OCI-LY1 (cell line): ENCODE measurements at regions not wholly inside any gene's neighbourhood (a gene's known extent, or its start where the extent isn't known, plus 50 kb on each side); places are given as distances from the start of the nearest gene placed in this dataset.

ENCODE experiments used
- H2AFZ ChIP-seq: fragments of 200-600 bp; sonication (generic), shearing (Covaris generic); 2 replicates; pipeline ENCODE4 v1.6.0; 2014; ENCODE audit warnings: antibody characterized with exemption, mild to moderate bottlenecking, low read length
- H3F3A ChIP-seq: fragments of 200-600 bp; sonication (generic), shearing (Covaris generic); 2 replicates; pipeline ENCODE4 v1.6.0; 2014; ENCODE audit warnings: mild to moderate bottlenecking, antibody characterized with exemption, low read length, moderate library complexity; ENCODE audit not compliant: insufficient read depth
- H3K27ac ChIP-seq: fragments of 200-600 bp; sonication (generic); 2 replicates; pipeline ENCODE4 v1.5.1; 2014; ENCODE audit warnings: low read length, mixed run types, mild to moderate bottlenecking, low read depth; ENCODE audit not compliant: poor library complexity, severe bottlenecking
- H3K27me3 ChIP-seq: fragments of 200-600 bp; sonication (generic); 2 replicates; pipeline ENCODE4 v1.6.0; 2014; ENCODE audit warnings: antibody characterized with exemption, mild to moderate bottlenecking, low read length, moderate library complexity; ENCODE audit not compliant: insufficient read depth
- H3K36me3 ChIP-seq: fragments of 200-600 bp; sonication (generic); 2 replicates; pipeline ENCODE4 v1.6.1; 2014; ENCODE audit warnings: mild to moderate bottlenecking, antibody characterized with exemption, low read length, moderate library complexity, mixed read lengths; ENCODE audit not compliant: insufficient read depth
- H3K4me1 ChIP-seq: fragments of 200-600 bp; sonication (generic); 2 replicates; pipeline ENCODE4 v1.5.1; 2014; ENCODE audit warnings: mild to moderate bottlenecking, low read length, moderate library complexity; ENCODE audit not compliant: insufficient read depth, severe bottlenecking
- H3K4me2 ChIP-seq: fragments of 200-600 bp; sonication (generic), shearing (Covaris generic); 2 replicates; pipeline ENCODE4 v1.6.1; 2014; ENCODE audit warnings: low read length
- H3K4me3 ChIP-seq: fragments of 200-600 bp; sonication (generic); 2 replicates; pipeline ENCODE4 v1.5.1; 2014; ENCODE audit warnings: low read length, low read depth, mild to moderate bottlenecking, mixed read lengths; ENCODE audit not compliant: poor library complexity, severe bottlenecking
- H3K79me2 ChIP-seq: fragments of 200-600 bp; shearing (Covaris generic); 2 replicates; pipeline ENCODE4 v1.6.1; 2016; ENCODE audit warnings: mixed run types, low read length, mixed read lengths; ENCODE audit not compliant: insufficient read depth
- H3K9ac ChIP-seq: fragments of 200-600 bp; sonication (generic), shearing (Covaris generic); 2 replicates; pipeline ENCODE4 v1.6.1; 2014; ENCODE audit warnings: mild to moderate bottlenecking, low read length, mixed read lengths
- H3K9me2 ChIP-seq: fragments of 200-600 bp; sonication (generic), shearing (Covaris generic); 2 replicates; pipeline ENCODE4 v1.6.1; 2014; ENCODE audit warnings: low read depth, mild to moderate bottlenecking, low read length, mixed read lengths
- H3K9me3 ChIP-seq: fragments of 200-600 bp; shearing (Covaris generic); 2 replicates; pipeline ENCODE4 v1.6.1; 2014; ENCODE audit warnings: low read length, mixed read lengths
- H4K20me1 ChIP-seq: fragments of 200-600 bp; sonication (generic), shearing (Covaris generic); 2 replicates; pipeline ENCODE4 v1.6.0; 2016; ENCODE audit warnings: mild to moderate bottlenecking, low read length; ENCODE audit not compliant: insufficient read depth
- EZH2 ChIP-seq: fragments of 200-600 bp; sonication (generic), shearing (Covaris generic); IDR thresholded peaks from 2 replicates; pipeline ENCODE4 v1.8.0; 2017; ENCODE audit warnings: borderline replicate concordance, mixed run types, mild to moderate bottlenecking, antibody characterized with exemption, low read length, moderate library complexity, mixed read lengths
- TF ChIP-seq, protein P1 (sequence below): fragments of 200-600 bp; sonication (generic), shearing (Covaris generic); IDR thresholded peaks from 2 replicates; pipeline ENCODE4 v1.5.1; 2017; ENCODE audit warnings: mild to moderate bottlenecking, antibody characterized with exemption, low read length, moderate library complexity, mixed read lengths

GRCh38 chr1:221815660-221816059 is 73.8 kb upstream of the DUSP10 start:
- Histone ChIP-seq H3K9me3 (no peaks in the 10 kb centered on the region), H3K4me1 (no peaks in the 10 kb centered on the region), H2AFZ (no peak overlapping the region), H4K20me1 (no peaks in the 10 kb centered on the region), H3K4me3 (no peak overlapping the region), H3K27ac (no peak overlapping the region), H3F3A (no peaks in the 10 kb centered on the region), H3K9me2 (no peaks in the 10 kb centered on the region), H3K4me2 (no peak overlapping the region), H3K27me3 (no peaks in the 10 kb centered on the region), H3K9ac (no peak overlapping the region), H3K36me3 (no peaks in the 10 kb centered on the region), H3K79me2 (no peaks in the 10 kb centered on the region)
- TF ChIP-seq, protein P1, sequence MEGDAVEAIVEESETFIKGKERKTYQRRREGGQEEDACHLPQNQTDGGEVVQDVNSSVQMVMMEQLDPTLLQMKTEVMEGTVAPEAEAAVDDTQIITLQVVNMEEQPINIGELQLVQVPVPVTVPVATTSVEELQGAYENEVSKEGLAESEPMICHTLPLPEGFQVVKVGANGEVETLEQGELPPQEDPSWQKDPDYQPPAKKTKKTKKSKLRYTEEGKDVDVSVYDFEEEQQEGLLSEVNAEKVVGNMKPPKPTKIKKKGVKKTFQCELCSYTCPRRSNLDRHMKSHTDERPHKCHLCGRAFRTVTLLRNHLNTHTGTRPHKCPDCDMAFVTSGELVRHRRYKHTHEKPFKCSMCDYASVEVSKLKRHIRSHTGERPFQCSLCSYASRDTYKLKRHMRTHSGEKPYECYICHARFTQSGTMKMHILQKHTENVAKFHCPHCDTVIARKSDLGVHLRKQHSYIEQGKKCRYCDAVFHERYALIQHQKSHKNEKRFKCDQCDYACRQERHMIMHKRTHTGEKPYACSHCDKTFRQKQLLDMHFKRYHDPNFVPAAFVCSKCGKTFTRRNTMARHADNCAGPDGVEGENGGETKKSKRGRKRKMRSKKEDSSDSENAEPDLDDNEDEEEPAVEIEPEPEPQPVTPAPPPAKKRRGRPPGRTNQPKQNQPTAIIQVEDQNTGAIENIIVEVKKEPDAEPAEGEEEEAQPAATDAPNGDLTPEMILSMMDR = no peak
- no peak for TF ChIP-seq EZH2

- Histone ChIP-seq H3K9me3 (no peaks in the 10 kb centered on the region), H3K9ac (no peak overlapping the region), H3K4me1 (peaks cover 8% of the 10 kb centered on the region), H3K27me3 (no peaks in the 10 kb centered on the region), H3F3A (no peaks in the 10 kb centered on the region), H3K36me3 (no peaks in the 10 kb centered on the region), H2AFZ (no peak overlapping the region), H3K4me2 (no peak overlapping the region), H4K20me1 (no peaks in the 10 kb centered on the region), H3K9me2 (no peaks in the 10 kb centered on the region), H3K4me3 (no peak overlapping the region), H3K79me2 (no peaks in the 10 kb centered on the region), H3K27ac (no peak overlapping the region)
- TF ChIP-seq, protein P1 = no peak
- TF ChIP-seq EZH2 = no peak
These were observed 72.0 kb upstream of the DUSP10 start for GRCh38 chr1:221813887-221814286.

- no peak for TF ChIP-seq EZH2
- TF ChIP-seq, protein P1 = no peak
- no peaks in the 10 kb centered on the region for H3K27me3 ChIP-seq
These were observed 71.2 kb upstream of the DUSP10 start for GRCh38 chr1:221812905-221813597.

More at GRCh38 chr1:221812905-221813597, 71.2 kb upstream of the DUSP10 start:
- Histone ChIP-seq H3K4me1 (peaks cover 8% of the 10 kb centered on the region), H3F3A (no peaks in the 10 kb centered on the region), H4K20me1 (no peaks in the 10 kb centered on the region), H3K4me2 (no peak overlapping the region), H3K27ac (no peak overlapping the region), H3K36me3 (no peaks in the 10 kb centered on the region), H3K9ac (no peak overlapping the region), H3K4me3 (no peak overlapping the region), H3K79me2 (no peaks in the 10 kb centered on the region), H2AFZ (no peak overlapping the region), H3K9me2 (no peaks in the 10 kb centered on the region), H3K9me3 (no peaks in the 10 kb centered on the region)
